DOHH2 (cell line): ENCODE measurements at regions not wholly inside any gene's neighbourhood (a gene's known extent, or its start where the extent isn't known, plus 50 kb on each side); places are given as distances from the start of the nearest gene placed in this dataset.

ENCODE experiments used
- H3F3A ChIP-seq: fragments of 200-600 bp; sonication (generic), shearing (Covaris generic); 2 replicates; pipeline ENCODE4 v1.6.0; 2016; ENCODE audit warnings: antibody characterized with exemption, mild to moderate bottlenecking; ENCODE audit not compliant: control insufficient read depth, insufficient read depth
- H3K27ac ChIP-seq: fragments of 200-600 bp; sonication (generic); 2 replicates; pipeline ENCODE4 v1.5.1; 2014; ENCODE audit warnings: low read depth, mild to moderate bottlenecking, low read length, moderate library complexity
- H3K27me3 ChIP-seq: fragments of 200-600 bp; sonication (generic); 2 replicates; pipeline ENCODE4 v1.6.1; 2014; ENCODE audit warnings: mild to moderate bottlenecking, low read length, mixed read lengths; ENCODE audit not compliant: control insufficient read depth
- H3K36me3 ChIP-seq: fragments of 200-600 bp; sonication (generic); 2 replicates; pipeline ENCODE4 v1.6.1; 2014; ENCODE audit warnings: mild to moderate bottlenecking, low read length, moderate library complexity, mixed read lengths; ENCODE audit not compliant: control insufficient read depth
- H3K4me1 ChIP-seq: fragments of 200-600 bp; sonication (generic); 2 replicates; pipeline ENCODE4 v1.6.1; 2014; ENCODE audit warnings: mild to moderate bottlenecking, low read length, mixed read lengths; ENCODE audit not compliant: control insufficient read depth
- H3K4me2 ChIP-seq: fragments of 200-600 bp; sonication (generic); 2 replicates; pipeline ENCODE4 v1.6.0; 2014; ENCODE audit warnings: mild to moderate bottlenecking, low read length, moderate library complexity
- H3K4me3 ChIP-seq: fragments of 200-600 bp; sonication (generic); 2 replicates; pipeline ENCODE4 v1.5.1; 2014; ENCODE audit warnings: mild to moderate bottlenecking, low read length, mixed read lengths
- H3K79me2 ChIP-seq: fragments of 200-600 bp; sonication (generic); 2 replicates; pipeline ENCODE4 v1.6.1; 2014; ENCODE audit warnings: mild to moderate bottlenecking, low read length, mixed read lengths; ENCODE audit not compliant: control insufficient read depth
- H3K9me2 ChIP-seq: fragments of 200-600 bp; sonication (generic); replicated peaks from 2 replicates; pipeline ENCODE4 v1.6.1; 2014; ENCODE audit warnings: mild to moderate bottlenecking, low read length, mixed read lengths; ENCODE audit not compliant: control insufficient read depth
- H3K9me3 ChIP-seq: fragments of 200-600 bp; sonication (generic); 2 replicates; pipeline ENCODE4 v1.6.1; 2014; ENCODE audit warnings: antibody characterized with exemption, low read length, mixed read lengths; ENCODE audit not compliant: control insufficient read depth, insufficient read depth
- H4K20me1 ChIP-seq: fragments of 200-600 bp; sonication (generic); 2 replicates; pipeline ENCODE4 v1.6.0; 2014; ENCODE audit warnings: low read depth, mild to moderate bottlenecking, antibody characterized with exemption, low read length, moderate library complexity; ENCODE audit not compliant: control insufficient read depth, insufficient read depth
- EZH2phosphoT487 ChIP-seq: fragments of 200-600 bp; sonication (generic); IDR thresholded peaks from 2 replicates; pipeline ENCODE4 v1.6.1; 2017; ENCODE audit warnings: borderline replicate concordance, mild to moderate bottlenecking, antibody characterized with exemption, low read length, moderate library complexity, mixed read lengths
- TF ChIP-seq, protein P1 (sequence below): fragments of 200-600 bp; sonication (generic); IDR thresholded peaks from one replicate; pipeline ENCODE4 v1.5.1; 2014; ENCODE audit warnings: antibody characterized with exemption, mild to moderate bottlenecking, low read depth, low read length; ENCODE audit not compliant: poor library complexity, severe bottlenecking

DNA sequence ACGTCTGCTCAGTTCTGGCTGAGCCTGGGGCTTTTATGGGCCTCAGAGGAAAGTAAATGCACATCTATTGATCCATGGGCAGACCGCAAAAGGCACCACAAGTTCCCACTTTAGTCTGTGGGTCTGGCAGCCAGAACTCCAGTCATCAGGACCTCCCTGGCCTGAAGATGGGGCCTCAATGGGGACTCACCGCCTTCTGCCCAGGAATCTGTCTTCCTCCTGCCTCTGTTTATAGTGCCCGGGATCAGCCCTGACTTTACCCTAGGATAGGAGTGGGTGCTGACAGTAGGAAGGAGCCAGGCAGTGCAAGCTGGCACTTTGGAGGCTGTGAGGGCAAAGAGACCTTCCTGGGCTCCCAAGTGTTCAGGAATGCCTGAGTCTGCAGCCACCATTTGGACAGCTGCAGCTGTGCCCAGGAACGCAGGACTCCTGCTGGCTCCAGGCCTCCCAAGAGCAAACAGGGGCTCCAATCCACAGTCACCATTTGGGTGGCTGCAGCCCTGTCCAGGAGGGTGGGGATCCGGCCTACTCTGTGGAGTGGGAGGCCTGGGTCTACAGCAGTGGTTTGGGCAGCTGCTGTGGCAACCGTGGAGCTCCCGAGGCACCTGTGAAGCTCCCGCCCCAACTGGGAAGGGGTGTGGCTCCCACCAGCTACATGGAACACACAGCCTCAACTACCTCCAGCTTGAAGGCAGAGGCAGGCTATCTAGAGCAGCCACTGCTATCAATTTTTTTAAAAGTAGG lies 1440.9 kb upstream of the ADGRL3 start:
- Histone ChIP-seq H3K27ac (no peak overlapping the region), H3K36me3 (no peaks in the 10 kb centered on the region), H3K9me3 (peaks cover 4% of the 10 kb centered on the region; the same call in 1 of the 2 replicates), H4K20me1 (no peaks in the 10 kb centered on the region), H3F3A (no peaks in the 10 kb centered on the region), H3K9me2 (no peaks in the 10 kb centered on the region), H3K27me3 (no peaks in the 10 kb centered on the region), H3K4me2 (no peak overlapping the region), H3K79me2 (no peaks in the 10 kb centered on the region), H3K4me3 (no peak overlapping the region), H3K4me1 (no peaks in the 10 kb centered on the region)
- TF ChIP-seq, protein P1, sequence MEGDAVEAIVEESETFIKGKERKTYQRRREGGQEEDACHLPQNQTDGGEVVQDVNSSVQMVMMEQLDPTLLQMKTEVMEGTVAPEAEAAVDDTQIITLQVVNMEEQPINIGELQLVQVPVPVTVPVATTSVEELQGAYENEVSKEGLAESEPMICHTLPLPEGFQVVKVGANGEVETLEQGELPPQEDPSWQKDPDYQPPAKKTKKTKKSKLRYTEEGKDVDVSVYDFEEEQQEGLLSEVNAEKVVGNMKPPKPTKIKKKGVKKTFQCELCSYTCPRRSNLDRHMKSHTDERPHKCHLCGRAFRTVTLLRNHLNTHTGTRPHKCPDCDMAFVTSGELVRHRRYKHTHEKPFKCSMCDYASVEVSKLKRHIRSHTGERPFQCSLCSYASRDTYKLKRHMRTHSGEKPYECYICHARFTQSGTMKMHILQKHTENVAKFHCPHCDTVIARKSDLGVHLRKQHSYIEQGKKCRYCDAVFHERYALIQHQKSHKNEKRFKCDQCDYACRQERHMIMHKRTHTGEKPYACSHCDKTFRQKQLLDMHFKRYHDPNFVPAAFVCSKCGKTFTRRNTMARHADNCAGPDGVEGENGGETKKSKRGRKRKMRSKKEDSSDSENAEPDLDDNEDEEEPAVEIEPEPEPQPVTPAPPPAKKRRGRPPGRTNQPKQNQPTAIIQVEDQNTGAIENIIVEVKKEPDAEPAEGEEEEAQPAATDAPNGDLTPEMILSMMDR, result no peak
- TF ChIP-seq EZH2phosphoT487, result no peak

DNA sequence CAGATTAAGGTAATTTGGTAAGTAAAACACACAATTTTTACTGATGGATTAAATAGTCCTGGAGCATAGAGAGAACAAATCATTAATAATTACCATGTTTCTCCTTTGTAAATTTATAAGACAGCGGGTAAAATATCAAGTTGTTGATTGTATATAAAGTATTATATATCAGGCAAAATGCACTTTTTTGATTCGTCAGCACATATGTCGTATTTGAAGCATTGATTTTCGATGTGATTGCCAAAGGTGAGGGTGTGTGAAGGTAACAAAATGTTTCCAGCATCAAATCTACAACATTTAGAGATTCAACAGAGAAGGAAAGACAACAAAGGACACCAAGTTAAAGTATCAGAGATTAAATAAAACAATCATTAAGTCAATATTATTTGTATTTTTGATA lies 1437.8 kb upstream of the ADGRL3 start:
- no peak overlapping the region for H3K4me3 ChIP-seq
- no peak for TF ChIP-seq EZH2phosphoT487
- TF ChIP-seq, protein P1, result no peak

DNA sequence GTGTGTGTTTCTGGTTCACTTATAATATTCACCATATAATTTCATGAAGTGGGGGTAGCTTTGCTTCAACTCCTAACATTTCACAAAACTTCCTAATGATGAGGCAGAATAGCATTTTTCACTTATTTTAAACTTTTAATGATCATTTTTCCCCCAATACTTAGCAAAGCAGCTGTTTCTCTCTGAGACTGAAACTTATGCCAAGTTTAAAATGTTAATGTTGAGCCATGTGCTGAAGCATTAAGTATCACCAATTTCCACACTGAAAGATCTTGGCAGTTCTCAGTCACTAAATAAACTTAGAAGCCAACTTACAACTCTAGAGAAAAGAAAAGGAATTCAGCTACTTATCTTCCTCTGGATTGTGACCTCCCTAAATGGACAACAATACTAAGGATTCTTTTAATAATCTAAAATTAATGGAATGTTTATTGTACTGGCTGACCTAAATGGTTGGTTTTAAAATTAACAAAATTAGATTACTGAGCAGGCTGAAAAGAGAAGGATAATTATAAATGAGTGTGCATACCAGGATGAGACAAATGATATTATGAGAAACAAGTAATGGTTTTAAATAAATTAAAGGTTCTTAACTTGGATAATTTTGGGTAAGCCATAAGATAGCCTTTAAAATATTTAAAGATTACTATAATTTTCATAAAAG lies 1429.4 kb upstream of the ADGRL3 start:
- H3K27me3 ChIP-seq, result no peaks in the 10 kb centered on the region
- no peaks in the 10 kb centered on the region for H3K79me2 ChIP-seq
- H3K27ac ChIP-seq, result no peak overlapping the region
- no peaks in the 10 kb centered on the region for H3K9me2 ChIP-seq
- H3K36me3 ChIP-seq, result no peaks in the 10 kb centered on the region
- H3F3A ChIP-seq, result no peaks in the 10 kb centered on the region
- TF ChIP-seq, protein P1, result no peak
- no peak for TF ChIP-seq EZH2phosphoT487
- no peak overlapping the region for H3K4me3 ChIP-seq
- H4K20me1 ChIP-seq, result no peaks in the 10 kb centered on the region
- no peaks in the 10 kb centered on the region for H3K9me3 ChIP-seq
- H3K4me1 ChIP-seq, result no peaks in the 10 kb centered on the region
- H3K4me2 ChIP-seq, result no peak overlapping the region

More for the DNA sequence above, 1437.8 kb upstream of the ADGRL3 start:
- Histone ChIP-seq H4K20me1 (no peaks in the 10 kb centered on the region), H3K9me2 (no peaks in the 10 kb centered on the region), H3F3A (no peaks in the 10 kb centered on the region), H3K36me3 (no peaks in the 10 kb centered on the region), H3K4me1 (no peaks in the 10 kb centered on the region), H3K79me2 (no peaks in the 10 kb centered on the region), H3K27me3 (no peaks in the 10 kb centered on the region), H3K27ac (no peak overlapping the region), H3K9me3 (peaks cover 4% of the 10 kb centered on the region; the same call in 1 of the 2 replicates), H3K4me2 (no peak overlapping the region)
